IPS-18c (cell line): ENCODE measurements at regions not wholly inside any gene's neighbourhood (a gene's known extent, or its start where the extent isn't known, plus 50 kb on each side); places are given as distances from the start of the nearest gene placed in this dataset.
"Not testable (repeated sequence)": the region's sequence is repeated elsewhere in the genome, so short reads cannot be mapped to it uniquely, and the experiment has no call there.

Source experiments
- H3K4me3 ChIP-seq: 2 replicates; pipeline ENCODE4 v1.7.0; 2013; ENCODE audit warnings: low read depth, mild to moderate bottlenecking, low read length, moderate library complexity; ENCODE audit not compliant: insufficient read depth
- H3K9me3 ChIP-seq: one replicate; pipeline ENCODE4 v1.6.1; 2013; ENCODE audit warnings: mild to moderate bottlenecking, low read length, moderate library complexity; ENCODE audit not compliant: control insufficient read depth, insufficient read depth

DNA sequence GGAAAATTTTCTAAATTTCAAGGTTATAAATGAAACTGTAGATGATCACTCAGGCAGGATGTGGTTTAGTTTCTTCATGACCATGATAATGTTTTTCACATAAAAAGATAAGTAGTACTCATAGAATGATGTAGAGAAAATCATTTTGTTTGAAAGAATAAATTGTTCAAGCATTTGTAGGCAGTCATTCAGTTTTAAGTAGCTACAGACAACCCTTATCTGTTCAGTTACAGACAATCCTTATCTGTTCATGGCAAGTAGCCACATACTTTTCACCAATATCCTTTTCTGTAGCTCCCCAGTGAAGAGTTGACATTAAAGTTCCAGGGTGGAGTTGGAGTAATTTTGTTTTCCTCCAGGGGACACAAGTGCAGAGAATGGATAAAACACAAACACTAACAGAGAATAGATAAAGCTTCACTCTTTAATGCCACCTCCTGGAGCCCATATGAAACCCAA is 278.1 kb upstream of the TNC start:
- H3K4me3 ChIP-seq, result no peak overlapping the region
- H3K9me3 ChIP-seq, result no peaks in the 10 kb centered on the region

DNA sequence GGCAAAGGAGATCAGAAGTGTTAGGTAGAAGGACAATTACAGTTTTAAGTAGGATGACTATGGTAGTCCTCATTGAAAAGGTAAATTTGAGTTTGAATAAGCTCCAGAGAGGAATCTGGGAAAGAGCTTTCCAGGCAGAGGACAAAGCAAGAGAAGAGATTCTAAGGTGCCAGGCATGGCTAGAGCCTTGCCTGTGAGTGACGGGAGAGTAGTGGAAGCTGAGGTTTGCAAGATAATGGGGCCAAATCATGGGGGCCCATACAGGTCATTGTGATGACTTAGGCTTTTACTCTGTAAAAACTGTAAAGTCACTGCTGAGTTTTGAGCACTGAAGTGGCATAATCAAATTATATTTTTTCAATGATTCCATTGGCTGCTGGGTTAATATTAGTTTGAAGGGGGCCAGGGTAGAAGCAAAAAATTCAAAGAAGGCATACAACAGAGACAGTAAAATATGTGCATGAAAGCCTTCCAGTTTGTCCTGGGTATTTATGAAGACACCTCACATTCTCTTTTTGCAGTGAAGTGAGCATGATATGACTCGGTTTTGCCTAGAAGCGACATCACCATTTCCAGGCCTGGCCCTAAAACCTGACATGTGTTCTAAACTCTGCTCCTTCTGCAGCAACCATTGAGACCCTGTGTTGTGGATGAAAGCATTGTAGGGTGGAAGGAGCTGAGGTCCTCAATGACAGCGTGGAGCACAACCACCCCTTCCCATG is 279.8 kb upstream of the TNC start:
- H3K4me3 ChIP-seq, result no peak overlapping the region
- no peaks in the 10 kb centered on the region for H3K9me3 ChIP-seq

- Histone ChIP-seq H3K4me3 (no peak overlapping the region), H3K9me3 (no peaks in the 10 kb centered on the region)
Measured at GRCh38 chr9:115398313-115398650, 280.3 kb upstream of the TNC start.

DNA sequence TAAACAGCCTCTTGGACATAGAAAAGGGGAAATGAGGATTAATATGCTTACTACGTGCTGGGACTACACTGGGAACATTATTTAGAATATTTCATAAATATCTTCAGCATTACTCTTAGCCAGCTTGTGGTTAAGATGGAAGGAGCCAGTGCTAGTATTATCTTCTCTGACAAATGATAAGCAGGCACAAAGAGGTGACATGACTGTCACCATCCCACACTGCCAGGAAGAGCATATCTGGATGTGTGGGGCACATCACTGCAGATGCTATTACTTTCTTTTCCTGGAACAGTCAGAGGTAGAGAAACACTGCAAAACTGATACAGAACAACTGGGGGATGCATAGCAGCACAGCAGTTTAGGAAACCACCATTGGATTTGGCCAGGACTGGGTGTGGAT is 281.0 kb upstream of the TNC start:
- Histone ChIP-seq H3K4me3 (no peak overlapping the region), H3K9me3 (no peaks in the 10 kb centered on the region)

DNA sequence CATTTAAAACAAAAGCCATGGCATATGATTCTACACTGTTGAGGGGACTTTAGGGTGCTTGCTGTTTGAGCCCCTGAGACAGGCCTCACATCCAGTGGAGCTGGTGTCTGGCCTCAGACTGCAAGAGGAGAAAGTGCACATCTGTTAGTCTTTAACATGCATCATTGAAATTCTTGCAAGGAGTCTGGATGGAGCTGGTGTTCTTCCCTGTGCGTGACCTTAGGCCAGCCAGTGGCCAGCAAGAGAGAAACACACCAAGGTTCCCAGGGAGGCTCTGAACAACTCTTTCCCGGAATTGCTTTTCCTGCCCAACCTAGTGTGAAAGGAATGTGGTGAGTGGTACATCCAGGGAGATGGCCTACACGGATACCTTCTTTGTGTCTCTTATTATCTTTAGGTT is 282.8 kb upstream of the TNC start:
- Histone ChIP-seq H3K4me3 (no peak overlapping the region), H3K9me3 (no peaks in the 10 kb centered on the region)

GRCh38 chr9:115401756-115402327 is 283.9 kb upstream of the TNC start:
- H3K4me3 ChIP-seq, result no peak overlapping the region

DNA sequence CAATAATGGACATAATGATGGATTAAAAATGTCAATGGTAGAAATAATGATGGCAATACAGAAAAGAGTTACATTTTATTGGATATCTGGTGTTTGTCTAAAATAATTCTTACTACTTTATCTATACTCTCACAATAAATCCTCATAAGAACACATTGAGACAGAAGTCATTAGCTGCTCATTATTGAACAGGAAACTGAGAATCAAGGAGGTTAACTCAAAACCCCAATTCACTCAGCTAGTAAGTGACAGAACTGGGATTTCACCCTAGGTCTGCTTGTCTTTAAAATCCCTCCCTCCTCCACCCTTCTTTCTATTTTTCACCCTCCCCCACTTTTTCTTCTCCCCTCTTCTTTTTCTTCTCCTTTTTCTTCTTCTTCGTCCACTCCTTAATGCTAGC is 285.8 kb upstream of the TNC start:
- Histone ChIP-seq H3K4me3 (no peak overlapping the region), H3K9me3 (no peaks in the 10 kb centered on the region)

More at GRCh38 chr9:115401756-115402327, 283.9 kb upstream of the TNC start:
- no peaks in the 10 kb centered on the region for H3K9me3 ChIP-seq

- Histone ChIP-seq H3K4me3 (no peak overlapping the region), H3K9me3 (no peaks in the 10 kb centered on the region)
Measured at GRCh38 chr9:115404311-115404710, 286.4 kb upstream of the TNC start.

- Histone ChIP-seq H3K9me3 (no peaks in the 10 kb centered on the region), H3K4me3 (no peak overlapping the region)
Measured at GRCh38 chr9:115411516-115411915, 293.6 kb upstream of the TNC start.

DNA sequence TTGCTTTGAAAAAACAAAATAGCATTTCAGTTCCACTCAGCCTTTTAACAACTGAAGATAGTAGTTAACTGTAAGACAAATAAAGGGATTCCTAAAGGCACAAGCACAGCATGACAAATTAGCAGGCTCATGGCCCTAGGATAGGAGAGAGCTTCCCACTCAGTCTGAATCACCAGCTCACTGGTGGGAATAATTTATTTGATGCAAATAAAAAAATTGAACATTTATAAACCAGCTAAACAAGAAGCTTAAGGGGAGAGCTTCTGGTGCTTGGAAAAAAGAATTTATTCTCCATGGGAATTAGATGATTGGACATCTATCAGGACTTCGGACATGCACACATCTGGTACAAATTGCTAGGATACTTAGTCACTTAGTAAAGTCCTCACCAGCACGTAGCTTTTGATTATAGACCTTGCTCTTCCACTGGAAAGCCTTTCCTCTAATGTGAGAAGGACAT is 294.1 kb upstream of the TNC start:
- Histone ChIP-seq H3K9me3 (no peaks in the 10 kb centered on the region), H3K4me3 (no peak overlapping the region)

GRCh38 chr9:115412656-115413055 is 294.7 kb upstream of the TNC start:
- Histone ChIP-seq H3K4me3 (no peak overlapping the region), H3K9me3 (no peaks in the 10 kb centered on the region)

- Histone ChIP-seq H3K4me3 (no peak overlapping the region), H3K9me3 (no peaks in the 10 kb centered on the region)
Measured at GRCh38 chr9:115413304-115413703, 295.3 kb upstream of the TNC start.

- H3K9me3 ChIP-seq, result no peaks in the 10 kb centered on the region
Measured at GRCh38 chr9:115413766-115414382, 295.9 kb upstream of the TNC start.

GRCh38 chr9:115414561-115414960 is 296.6 kb upstream of the TNC start:
- Histone ChIP-seq H3K9me3 (no peaks in the 10 kb centered on the region), H3K4me3 (no peak overlapping the region)

More at GRCh38 chr9:115413766-115414382, 295.9 kb upstream of the TNC start:
- no peak overlapping the region for H3K4me3 ChIP-seq

DNA sequence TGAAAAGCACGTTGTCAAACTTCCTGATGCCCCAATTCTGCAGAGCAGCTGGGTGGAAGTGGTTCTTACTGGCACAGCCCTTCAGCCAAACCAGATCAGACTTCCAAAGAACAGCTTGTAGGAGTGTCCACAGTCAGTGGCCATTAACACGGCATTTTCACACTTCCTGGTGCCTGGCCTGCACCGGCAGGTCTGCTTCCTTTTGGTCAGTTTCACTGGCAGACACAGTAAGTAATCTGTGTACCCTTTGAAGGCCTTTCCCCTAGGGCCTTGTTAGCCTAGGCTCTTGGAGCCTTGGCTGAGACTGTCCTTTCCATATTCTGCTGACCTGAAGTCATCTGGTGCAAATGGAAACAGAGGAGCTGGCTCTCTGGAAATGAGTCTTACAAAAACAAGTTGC is 297.5 kb upstream of the TNC start:
- Histone ChIP-seq H3K4me3 (no peak overlapping the region), H3K9me3 (no peaks in the 10 kb centered on the region)

- no peaks in the 10 kb centered on the region for H3K9me3 ChIP-seq
- H3K4me3 ChIP-seq, result no peak overlapping the region
Measured at GRCh38 chr9:115416299-115416698, 298.3 kb upstream of the TNC start.

DNA sequence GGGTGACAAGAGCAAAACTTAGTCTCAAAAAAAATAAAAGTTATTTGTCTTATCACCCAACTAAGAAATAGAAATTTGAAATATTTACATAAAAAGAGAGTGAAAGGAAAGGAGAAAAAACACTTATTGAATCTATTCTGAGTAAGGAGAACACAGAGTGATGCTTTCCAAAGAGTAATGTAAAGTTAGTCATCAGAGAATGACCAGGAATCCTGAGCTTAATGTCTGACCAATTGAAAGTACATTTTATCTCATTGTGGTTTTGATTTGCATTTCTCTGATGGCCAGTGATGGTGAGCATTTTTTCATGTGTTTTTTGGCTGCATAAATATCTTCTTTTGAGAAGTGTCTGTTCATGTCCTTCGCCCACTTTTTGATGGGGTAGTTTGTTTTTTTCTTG is 300.2 kb upstream of the TNC start:
- not testable (repeated sequence) for H3K9me3 ChIP-seq, H3K4me3 ChIP-seq

GRCh38 chr9:115422932-115423440 is 305.0 kb upstream of the TNC start:
- Histone ChIP-seq H3K9me3 (peaks cover 2% of the 10 kb centered on the region), H3K4me3 (no peak overlapping the region)
